Small intestine (tissue), 7 donors: ENCODE measurements at regions not wholly inside any gene's neighbourhood (a gene's known extent, or its start where the extent isn't known, plus 50 kb on each side); places are given as distances from the start of the nearest gene placed in this dataset.
"Not testable (repeated sequence)": the region's sequence is repeated elsewhere in the genome, so short reads cannot be mapped to it uniquely, and the experiment has no call there.

ENCODE experiments used
- DNase-seq, 2 donors: peaks; one replicate each; pipeline versions ENCODE4 v3.0.0 to v3.0.0-alpha.2; 2013
- FAIRE-seq: peaks from 2 replicates; lab custom pipeline; 2012; peaks lifted over from hg19 to GRCh38; lab: Jason Lieb, UNC
- H3K27ac ChIP-seq, 3 donors: one replicate each; pipeline ENCODE4 v1.5.1; 2013; ENCODE audit warnings: low read length in 2 of 3, mild to moderate bottlenecking in 2 of 3, control low read depth in 1 of 3, inconsistent platforms in 1 of 3, low read depth in 1 of 3, moderate library complexity in 1 of 3
- H3K27me3 ChIP-seq, 3 donors: one replicate each; pipeline ENCODE4 v1.6.1; 2013; ENCODE audit warnings: low read length in 3 of 3, inconsistent platforms in 1 of 3; ENCODE audit not compliant: control insufficient read depth in 3 of 3, insufficient read depth in 3 of 3
- H3K36me3 ChIP-seq, 3 donors: one replicate each; pipeline ENCODE4 v1.6.1; 2013; ENCODE audit warnings: low read length in 3 of 3, inconsistent platforms in 1 of 3, low read depth in 1 of 3, mild to moderate bottlenecking in 1 of 3, moderate library complexity in 1 of 3; ENCODE audit not compliant: control insufficient read depth in 3 of 3, insufficient read depth in 2 of 3
- H3K4me1 ChIP-seq, 3 donors: one replicate each; pipeline ENCODE4 v1.6.1; 2013; ENCODE audit warnings: low read length in 2 of 3, inconsistent platforms in 1 of 3, low read depth in 1 of 3, mild to moderate bottlenecking in 1 of 3, moderate library complexity in 1 of 3; ENCODE audit not compliant: control insufficient read depth in 3 of 3, insufficient read depth in 2 of 3
- H3K4me3 ChIP-seq, 3 donors: one replicate each; pipeline ENCODE4 v1.5.1; 2013; ENCODE audit warnings: low read length in 3 of 3, control low read depth in 1 of 3, inconsistent platforms in 1 of 3, low read depth in 1 of 3, mild to moderate bottlenecking in 1 of 3, moderate library complexity in 1 of 3
- H3K9me3 ChIP-seq, 2 donors: one replicate each; pipeline ENCODE4 v1.6.1; 2013; ENCODE audit warnings: low read depth in 1 of 2, low read length in 1 of 2; ENCODE audit not compliant: control insufficient read depth in 2 of 2, insufficient read depth in 1 of 2
- WGBS, 3 donors: extraction: QIAGEN DNeasy Blood & Tissue Kit; methylation state at CpG; one replicate each; pipeline ENCODE4 v1.1.7; 2013; 5-methylcytosine and 5-hydroxymethylcytosine counted together
- donor health status: healthy with polysubstance abuse.
- donor health status: control.
- donor health status: control.
- donor health status: Bipolar disorder and iron deficiency.
- donor health status: healthy.

GRCh38 chr4:24192018-24192641 lies 302.3 kb upstream of the PPARGC1A start:
- H3K27me3 ChIP-seq: no peaks in the 10 kb centered on the region
- H3K27ac ChIP-seq: no peak overlapping the region
- H3K4me3 ChIP-seq: no peak overlapping the region
- H3K9me3 ChIP-seq: no peaks in the 10 kb centered on the region
- H3K36me3 ChIP-seq: no peaks in the 10 kb centered on the region
- H3K4me1 ChIP-seq: no peaks in the 10 kb centered on the region
- DNase-seq (no peak), FAIRE-seq (no peak)
- 33 to 62% (median 47%) methylated on average over 6 of the region's 6 CpGs for WGBS, 3 donors

DNA sequence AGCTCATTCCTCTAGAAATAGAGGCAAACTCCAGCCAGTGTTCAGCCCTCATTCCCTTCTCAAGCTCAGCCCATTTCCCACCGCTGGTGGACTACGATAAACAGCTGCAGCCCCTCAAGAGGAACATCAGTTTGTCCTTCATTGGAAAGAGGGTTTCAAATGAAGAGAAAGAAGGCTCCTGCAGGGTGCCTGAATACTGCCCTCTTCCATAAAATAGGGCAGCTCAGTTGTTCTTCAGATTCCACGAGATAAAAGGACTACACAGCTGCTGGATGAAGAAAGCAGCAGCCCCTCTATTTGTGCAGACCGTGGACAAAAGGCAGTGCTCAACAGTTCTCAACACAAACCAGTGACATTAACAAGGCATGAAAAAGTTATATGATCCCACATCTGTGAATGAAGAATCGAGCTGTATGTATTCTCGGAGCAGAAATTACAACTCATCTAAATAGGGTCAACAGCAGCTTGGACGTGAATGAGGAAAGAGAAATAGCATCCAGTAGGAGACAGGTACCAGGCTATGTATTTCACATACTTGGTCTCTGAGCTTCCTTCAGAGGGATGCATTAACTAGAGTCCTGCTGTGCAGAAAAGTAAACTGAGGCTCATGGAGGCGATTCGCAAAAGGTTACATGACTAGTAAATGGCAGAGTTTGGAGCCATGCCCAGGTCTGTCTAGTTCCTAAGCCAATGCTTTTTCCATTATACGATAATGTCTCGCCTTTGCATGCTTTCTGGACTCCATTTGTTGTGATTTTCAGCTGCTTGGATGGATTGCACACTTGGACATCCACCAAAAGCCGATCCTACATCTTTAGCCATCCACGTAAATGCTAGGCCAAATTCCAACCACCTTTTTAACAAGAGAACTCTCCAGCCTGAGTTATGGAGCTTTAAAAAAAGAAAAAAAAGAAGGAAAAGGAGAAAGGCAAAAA lies 301.2 kb upstream of the PPARGC1A start:
- DNase-seq: no peak
- WGBS, 3 donors: 82 to 86% (median 84%) methylated on average over 13 of the region's 13 CpGs
- Histone ChIP-seq H3K27me3 (no peaks in the 10 kb centered on the region), H3K4me3 (no peak overlapping the region), H3K4me1 (no peaks in the 10 kb centered on the region), H3K9me3 (no peaks in the 10 kb centered on the region), H3K27ac (no peak overlapping the region), H3K36me3 (no peaks in the 10 kb centered on the region)
- FAIRE-seq: no peak

GRCh38 chr4:24188459-24188858 lies 298.6 kb upstream of the PPARGC1A start:
- DNase-seq (no peak), FAIRE-seq (no peak)
- 57 to 72% (median 68%) methylated on average over 1 of the region's 1 CpG for WGBS, 3 donors
- Histone ChIP-seq H3K9me3 (no peaks in the 10 kb centered on the region), H3K36me3 (no peaks in the 10 kb centered on the region), H3K27me3 (no peaks in the 10 kb centered on the region), H3K27ac (no peak overlapping the region), H3K4me3 (no peak overlapping the region), H3K4me1 (no peaks in the 10 kb centered on the region)

DNA sequence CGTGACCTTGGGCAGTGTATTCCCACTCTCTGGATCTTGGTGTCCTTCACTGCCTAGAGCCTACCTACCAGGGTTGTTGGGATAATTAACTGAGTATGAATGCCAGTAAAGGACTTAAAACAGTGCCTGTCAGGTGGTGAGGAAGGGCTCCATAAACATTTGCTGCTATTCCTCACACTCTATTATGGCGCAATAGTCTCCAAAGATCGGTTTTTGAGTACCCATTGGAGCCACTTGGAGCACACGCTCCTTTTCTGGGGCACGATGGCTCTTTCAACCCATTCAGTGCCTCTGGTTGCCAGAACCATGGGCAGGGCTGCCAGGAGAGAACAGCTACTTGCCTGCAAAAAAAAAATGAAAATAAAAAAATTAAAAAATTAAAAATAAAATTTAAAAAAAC lies 296.6 kb upstream of the PPARGC1A start:
- H3K4me1 ChIP-seq: no peaks in the 10 kb centered on the region
- 90 to 95% (median 92%) methylated on average over 5 of the region's 5 CpGs for WGBS, 3 donors
- no peaks in the 10 kb centered on the region for H3K9me3 ChIP-seq
- no peaks in the 10 kb centered on the region for H3K27me3 ChIP-seq
- H3K36me3 ChIP-seq: no peaks in the 10 kb centered on the region
- FAIRE-seq (no peak), DNase-seq (no peak)
- no peak overlapping the region for H3K4me3 ChIP-seq
- H3K27ac ChIP-seq: no peak overlapping the region

- no peaks in the 10 kb centered on the region for H3K36me3 ChIP-seq
- DNase-seq (no peak), FAIRE-seq (no peak)
- WGBS, 3 donors: 27 to 66% (median 34%) methylated on average over 2 of the region's 2 CpGs
- no peaks in the 10 kb centered on the region for H3K9me3 ChIP-seq
- H3K27me3 ChIP-seq: no peaks in the 10 kb centered on the region
- no peak overlapping the region for H3K27ac ChIP-seq
- no peak overlapping the region for H3K4me3 ChIP-seq
- H3K4me1 ChIP-seq: no peaks in the 10 kb centered on the region
These were observed 291.2 kb upstream of the PPARGC1A start for GRCh38 chr4:24181005-24181404.

DNA sequence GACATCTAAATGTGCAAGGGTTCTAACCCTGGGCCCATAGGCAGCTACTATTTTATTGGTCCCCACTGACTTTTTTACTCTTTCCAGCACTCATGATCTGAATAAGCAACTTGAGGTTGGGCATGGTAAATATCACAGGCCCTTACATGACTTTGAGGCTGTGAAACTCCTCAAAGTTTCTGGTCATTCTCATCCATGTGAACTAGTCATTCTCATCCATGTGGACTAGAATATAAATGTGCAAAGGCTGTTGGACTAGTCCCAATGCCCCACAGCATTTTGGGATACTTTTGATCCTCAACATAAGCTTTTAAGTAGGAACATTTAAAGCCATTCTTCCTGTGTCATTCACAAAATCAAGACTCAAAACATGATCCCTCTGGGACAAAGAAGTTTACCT lies 290.7 kb upstream of the PPARGC1A start:
- FAIRE-seq: no peak

DNA sequence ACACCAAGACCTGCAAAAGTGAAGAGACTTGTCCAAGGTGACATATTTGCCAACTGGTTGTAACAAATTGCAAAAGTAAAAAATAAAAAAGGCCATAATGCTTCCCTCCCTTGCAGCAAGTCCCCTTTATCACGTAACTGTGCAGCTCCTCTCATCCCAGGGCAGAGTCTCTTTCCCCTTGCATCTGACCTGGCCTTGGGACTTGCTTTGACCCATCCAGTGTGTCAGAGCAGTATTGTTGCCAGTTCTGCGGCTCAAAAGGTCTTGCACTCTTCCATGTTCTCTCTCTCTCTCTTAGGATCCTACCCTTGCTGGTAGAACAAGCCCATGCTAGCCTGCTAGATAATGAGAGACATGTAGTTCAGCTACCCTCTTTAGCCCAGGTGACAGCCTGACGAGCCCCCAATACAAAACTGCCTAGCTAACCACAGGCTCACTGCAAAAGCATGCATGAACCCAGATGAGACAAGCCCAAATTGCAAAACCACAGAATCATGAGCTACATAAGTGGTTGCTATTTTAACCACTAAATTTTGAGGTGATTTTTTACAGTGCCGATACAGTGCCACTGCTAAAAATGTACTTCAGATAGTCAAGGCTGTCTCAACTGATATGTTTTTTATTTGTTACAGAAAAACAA lies 289.5 kb upstream of the PPARGC1A start:
- Histone ChIP-seq H3K27me3 (no peaks in the 10 kb centered on the region), H3K4me3 (no peak overlapping the region), H3K9me3 (no peaks in the 10 kb centered on the region), H3K27ac (no peak overlapping the region), H3K4me1 (no peaks in the 10 kb centered on the region), H3K36me3 (no peaks in the 10 kb centered on the region)
- 73 to 87% (median 85%) methylated on average over 4 of the region's 4 CpGs for WGBS, 3 donors
- FAIRE-seq: no peak
- no peak for DNase-seq

More for the DNA sequence above, 290.7 kb upstream of the PPARGC1A start:
- H3K27ac ChIP-seq: no peak overlapping the region
- H3K27me3 ChIP-seq: no peaks in the 10 kb centered on the region
- no peaks in the 10 kb centered on the region for H3K4me1 ChIP-seq
- H3K36me3 ChIP-seq: no peaks in the 10 kb centered on the region
- no peak for DNase-seq
- no peak overlapping the region for H3K4me3 ChIP-seq
- no peaks in the 10 kb centered on the region for H3K9me3 ChIP-seq

DNA sequence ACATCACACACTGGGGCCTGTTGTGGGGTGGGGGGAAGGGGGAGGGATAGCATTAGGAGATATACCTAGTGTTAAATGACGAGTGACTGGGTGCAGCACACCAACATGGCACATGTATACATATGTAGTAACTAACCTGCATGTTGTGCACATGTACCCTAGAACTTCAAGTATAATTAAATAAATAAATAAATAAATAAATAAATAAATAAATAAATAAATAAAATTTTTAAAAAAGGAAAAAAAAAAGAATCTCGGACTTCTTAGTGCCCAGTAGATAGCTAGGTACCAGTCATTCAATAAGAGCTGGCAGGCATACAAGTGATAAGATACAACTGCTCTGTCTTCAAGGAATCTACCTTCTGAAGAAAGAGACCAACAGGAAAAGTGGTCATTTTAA lies 287.6 kb upstream of the PPARGC1A start:
- not testable (repeated sequence) for H3K9me3 ChIP-seq, FAIRE-seq

More for the DNA sequence above, 287.6 kb upstream of the PPARGC1A start:
- not testable (repeated sequence) for H3K36me3 ChIP-seq, DNase-seq, H3K4me1 ChIP-seq, H3K27ac ChIP-seq, H3K27me3 ChIP-seq, H3K4me3 ChIP-seq
- WGBS, 3 donors: 57 to 78% (median 63%) methylated on average over 2 of the region's 2 CpGs
